Psoas muscle (tissue), 7 donors: ENCODE measurements at regions not wholly inside any gene's neighbourhood (a gene's known extent, or its start where the extent isn't known, plus 50 kb on each side); places are given as distances from the start of the nearest gene placed in this dataset.

ENCODE experiments used
- ATAC-seq, 4 donors: fragments of 200-7000 bp; cut with Tn5 transposase; one replicate each; pipeline ENCODE4 v1.9.1; 2020; ENCODE audit warnings: moderate library complexity in 3 of 4, mild to moderate bottlenecking in 2 of 4
- DNase-seq, 2 donors: peaks; one replicate each; pipeline ENCODE4 v3.0.0-alpha.2; 2020
- H3K27ac ChIP-seq: fragments of 200-600 bp; one replicate; pipeline ENCODE4 v1.8.0; 2022
- H3K27me3 ChIP-seq, 3 donors: fragments of 200-600 bp in 1 of 3; one replicate each; pipeline versions ENCODE4 v1.6.1 to v1.8.0; 2013 to 2022; ENCODE audit warnings: low read length in 2 of 3, mild to moderate bottlenecking in 2 of 3, moderate library complexity in 1 of 3; ENCODE audit not compliant: insufficient read depth in 3 of 3
- H3K36me3 ChIP-seq, 2 donors: fragments of 200-600 bp in 1 of 2; one replicate each; pipeline versions ENCODE4 v1.6.1 to v1.8.0; 2013 to 2022; ENCODE audit warnings: low read depth in 1 of 2, mild to moderate bottlenecking in 1 of 2, moderate library complexity in 1 of 2; ENCODE audit not compliant: insufficient read depth in 1 of 2
- H3K4me1 ChIP-seq: fragments of 200-600 bp; one replicate; pipeline ENCODE4 v1.8.0; 2022
- H3K4me3 ChIP-seq: fragments of 200-600 bp; one replicate; pipeline ENCODE4 v1.8.0; 2022; ENCODE audit warnings: mild to moderate bottlenecking
- H3K9me3 ChIP-seq: fragments of 200-600 bp; one replicate; pipeline ENCODE4 v1.8.0; 2022
- WGBS, 3 donors: extraction: QIAGEN DNeasy Blood & Tissue Kit; methylation state at CpG; one replicate each; pipeline versions ENCODE4 v1.1.6 to v1.1.7; 2013; 5-methylcytosine and 5-hydroxymethylcytosine counted together
- intact Hi-C, 2 donors: fragments of 100-400 bp; cut with DNase I; formaldehyde crosslinking; loops; one replicate each; pipeline versions ENCODE4 v1.11.0 to v1.14.2; 2022
- TF ChIP-seq, protein P1 (sequence below): fragments of 200-600 bp; IDR thresholded peaks from one replicate; pipeline ENCODE4 v1.8.0; 2022; ENCODE audit warnings: antibody characterized with exemption
- donor health status: healthy with polysubstance abuse.
- donor health status: DM: no; HTN: no; CAD: no; lungs with moderate emphysema.
- donor health status: Bipolar disorder and iron deficiency.
- donor health status: healthy.
- donor health status: DM: yes; HTN: yes; CAD: no.
- donor health status: DM: no; HTN: no; CAD: no.
- donor health status: DM: yes; HTN: yes; CAD: no.

DNA sequence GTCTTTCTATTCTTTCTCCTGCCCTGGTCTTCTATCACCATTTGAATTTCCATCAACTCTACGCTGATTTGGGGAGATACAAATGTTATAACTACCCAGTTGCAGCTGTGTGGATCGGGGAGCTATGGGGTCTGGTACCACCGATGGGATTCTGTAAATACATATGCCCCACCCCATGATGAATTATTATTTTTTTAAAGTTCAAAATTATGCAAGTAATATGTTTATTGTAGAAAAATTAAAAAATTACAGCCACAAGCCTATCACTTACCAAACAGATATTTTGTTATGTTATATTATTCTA, 52.4 kb upstream of the CLMP start:
- no peak overlapping the region for H3K4me3 ChIP-seq
- no peaks in the 10 kb centered on the region for H3K27me3 ChIP-seq
- H3K9me3 ChIP-seq, result no peaks in the 10 kb centered on the region
- H3K27ac ChIP-seq, result no peak overlapping the region
- ATAC-seq (peak in 1 of 4 donors; percentile 36), DNase-seq (no peak)
- H3K4me1 ChIP-seq, result no peaks in the 10 kb centered on the region
- H3K36me3 ChIP-seq, result no peaks in the 10 kb centered on the region
- WGBS, 3 donors, result 59 to 70% (median 65%) methylated on average over 3 of the region's 3 CpGs
- TF ChIP-seq, protein P1, sequence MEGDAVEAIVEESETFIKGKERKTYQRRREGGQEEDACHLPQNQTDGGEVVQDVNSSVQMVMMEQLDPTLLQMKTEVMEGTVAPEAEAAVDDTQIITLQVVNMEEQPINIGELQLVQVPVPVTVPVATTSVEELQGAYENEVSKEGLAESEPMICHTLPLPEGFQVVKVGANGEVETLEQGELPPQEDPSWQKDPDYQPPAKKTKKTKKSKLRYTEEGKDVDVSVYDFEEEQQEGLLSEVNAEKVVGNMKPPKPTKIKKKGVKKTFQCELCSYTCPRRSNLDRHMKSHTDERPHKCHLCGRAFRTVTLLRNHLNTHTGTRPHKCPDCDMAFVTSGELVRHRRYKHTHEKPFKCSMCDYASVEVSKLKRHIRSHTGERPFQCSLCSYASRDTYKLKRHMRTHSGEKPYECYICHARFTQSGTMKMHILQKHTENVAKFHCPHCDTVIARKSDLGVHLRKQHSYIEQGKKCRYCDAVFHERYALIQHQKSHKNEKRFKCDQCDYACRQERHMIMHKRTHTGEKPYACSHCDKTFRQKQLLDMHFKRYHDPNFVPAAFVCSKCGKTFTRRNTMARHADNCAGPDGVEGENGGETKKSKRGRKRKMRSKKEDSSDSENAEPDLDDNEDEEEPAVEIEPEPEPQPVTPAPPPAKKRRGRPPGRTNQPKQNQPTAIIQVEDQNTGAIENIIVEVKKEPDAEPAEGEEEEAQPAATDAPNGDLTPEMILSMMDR, result no peak
- intact Hi-C loops, result loop anchor here (1.0 to 2.0 kb wide), 2 partner anchors 136 to 137 kb away; no protein-coding TSS in a partner anchor

DNA sequence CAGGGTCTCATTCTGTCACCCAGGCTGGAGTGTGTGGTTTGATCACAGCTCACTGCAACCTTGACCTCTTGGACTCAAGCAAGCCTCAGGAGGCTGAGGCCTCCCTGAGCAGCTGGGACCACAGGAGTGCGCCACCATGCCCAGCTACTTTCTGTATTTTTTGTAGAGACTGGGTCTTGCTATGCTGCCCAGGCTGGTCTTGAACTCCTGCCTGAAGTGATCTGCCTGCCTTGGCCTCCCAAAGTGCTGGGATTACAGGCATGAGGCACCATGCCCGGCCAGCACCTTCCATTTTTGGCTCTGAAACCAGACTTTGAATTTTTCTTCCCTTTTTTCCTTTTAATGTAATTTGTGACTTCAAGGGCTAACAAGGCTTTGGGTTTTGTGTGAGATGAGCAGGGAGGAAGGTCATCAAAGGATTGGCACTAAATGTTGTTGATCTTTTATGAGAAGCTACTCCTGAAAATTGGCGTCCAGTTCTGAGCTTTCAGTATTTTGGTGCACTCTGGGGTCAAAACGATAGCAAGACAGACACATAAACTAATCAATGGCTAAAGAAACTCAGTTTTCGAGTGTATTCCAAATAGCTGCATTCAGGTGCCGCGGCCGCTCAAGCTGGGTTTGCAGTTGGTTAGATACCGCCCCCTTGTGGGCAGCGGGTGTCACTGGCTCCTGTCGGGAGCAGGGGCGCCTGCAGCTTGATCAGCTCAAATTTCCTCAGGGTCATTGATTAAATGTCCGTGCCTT, 51.9 kb upstream of the CLMP start:
- H3K27ac ChIP-seq, result no peak overlapping the region
- WGBS, 3 donors, result 10 to 15% (median 12%) methylated on average over 13 of the region's 13 CpGs
- ATAC-seq (peak; percentile 72 to 92 (median 77)), DNase-seq (peak; percentile 78 to 83)
- TF ChIP-seq, protein P1, result peak; percentile 98
- H3K4me3 ChIP-seq, result peak overlapping the region; percentile 23
- H3K4me1 ChIP-seq, result no peaks in the 10 kb centered on the region
- no peaks in the 10 kb centered on the region for H3K27me3 ChIP-seq
- intact Hi-C loops, result loop anchor here (1.0 to 2.0 kb wide), 2 partner anchors 136 kb away; no protein-coding TSS in a partner anchor
- H3K36me3 ChIP-seq, result no peaks in the 10 kb centered on the region
- H3K9me3 ChIP-seq, result no peaks in the 10 kb centered on the region

DNA sequence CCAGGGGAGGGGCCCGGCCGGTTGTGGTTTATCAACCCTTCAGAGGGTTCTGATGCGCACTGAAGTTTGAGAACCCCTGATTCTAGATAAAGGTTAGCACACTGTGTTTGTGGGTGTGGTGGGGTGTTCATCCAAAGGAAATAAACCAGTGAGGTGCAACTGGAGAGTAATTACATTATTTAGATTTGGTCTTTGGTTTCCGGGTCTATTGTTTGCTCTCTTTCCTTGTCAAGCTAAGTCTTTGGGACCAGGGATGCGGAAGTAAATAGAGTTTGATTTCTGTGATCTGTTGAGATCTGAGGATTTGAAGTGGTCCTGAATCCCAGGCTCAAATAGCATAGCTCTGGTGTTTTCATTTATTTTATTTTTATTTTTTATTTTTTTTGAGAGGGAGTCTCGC, 50.5 kb upstream of the CLMP start:
- Histone ChIP-seq H3K4me3 (no peak overlapping the region), H3K4me1 (no peaks in the 10 kb centered on the region), H3K36me3 (no peaks in the 10 kb centered on the region), H3K27me3 (peaks cover 0 to 7% (median 0%) of the 10 kb centered on the region in 3 donors), H3K9me3 (no peaks in the 10 kb centered on the region), H3K27ac (no peak overlapping the region)
- WGBS, 3 donors, result 97 to 98% (median 97%) methylated on average over 6 of the region's 6 CpGs
- TF ChIP-seq, protein P1, result no peak
- ATAC-seq, result no peak
- no peak for DNase-seq
- intact Hi-C loops, result no loop called here
